Small intestine (tissue), 7 donors: ENCODE measurements at regions not wholly inside any gene's neighbourhood (a gene's known extent, or its start where the extent isn't known, plus 50 kb on each side); places are given as distances from the start of the nearest gene placed in this dataset.

Experiments
- DNase-seq, 2 donors: peaks; one replicate each; pipeline versions ENCODE4 v3.0.0 to v3.0.0-alpha.2; 2013
- FAIRE-seq: peaks from 2 replicates; lab custom pipeline; 2012; peaks lifted over from hg19 to GRCh38; lab: Jason Lieb, UNC
- H3K27ac ChIP-seq, 3 donors: one replicate each; pipeline ENCODE4 v1.5.1; 2013; ENCODE audit warnings: low read length in 2 of 3, mild to moderate bottlenecking in 2 of 3, control low read depth in 1 of 3, inconsistent platforms in 1 of 3, low read depth in 1 of 3, moderate library complexity in 1 of 3
- H3K27me3 ChIP-seq, 3 donors: one replicate each; pipeline ENCODE4 v1.6.1; 2013; ENCODE audit warnings: low read length in 3 of 3, inconsistent platforms in 1 of 3; ENCODE audit not compliant: control insufficient read depth in 3 of 3, insufficient read depth in 3 of 3
- H3K36me3 ChIP-seq, 3 donors: one replicate each; pipeline ENCODE4 v1.6.1; 2013; ENCODE audit warnings: low read length in 3 of 3, inconsistent platforms in 1 of 3, low read depth in 1 of 3, mild to moderate bottlenecking in 1 of 3, moderate library complexity in 1 of 3; ENCODE audit not compliant: control insufficient read depth in 3 of 3, insufficient read depth in 2 of 3
- H3K4me1 ChIP-seq, 3 donors: one replicate each; pipeline ENCODE4 v1.6.1; 2013; ENCODE audit warnings: low read length in 2 of 3, inconsistent platforms in 1 of 3, low read depth in 1 of 3, mild to moderate bottlenecking in 1 of 3, moderate library complexity in 1 of 3; ENCODE audit not compliant: control insufficient read depth in 3 of 3, insufficient read depth in 2 of 3
- H3K4me3 ChIP-seq, 3 donors: one replicate each; pipeline ENCODE4 v1.5.1; 2013; ENCODE audit warnings: low read length in 3 of 3, control low read depth in 1 of 3, inconsistent platforms in 1 of 3, low read depth in 1 of 3, mild to moderate bottlenecking in 1 of 3, moderate library complexity in 1 of 3
- H3K9me3 ChIP-seq, 2 donors: one replicate each; pipeline ENCODE4 v1.6.1; 2013; ENCODE audit warnings: low read depth in 1 of 2, low read length in 1 of 2; ENCODE audit not compliant: control insufficient read depth in 2 of 2, insufficient read depth in 1 of 2
- WGBS, 3 donors: extraction: QIAGEN DNeasy Blood & Tissue Kit; methylation state at CpG; one replicate each; pipeline ENCODE4 v1.1.7; 2013; 5-methylcytosine and 5-hydroxymethylcytosine counted together
- donor health status: healthy with polysubstance abuse.
- donor health status: control.
- donor health status: control.
- donor health status: Bipolar disorder and iron deficiency.
- donor health status: healthy.

DNA sequence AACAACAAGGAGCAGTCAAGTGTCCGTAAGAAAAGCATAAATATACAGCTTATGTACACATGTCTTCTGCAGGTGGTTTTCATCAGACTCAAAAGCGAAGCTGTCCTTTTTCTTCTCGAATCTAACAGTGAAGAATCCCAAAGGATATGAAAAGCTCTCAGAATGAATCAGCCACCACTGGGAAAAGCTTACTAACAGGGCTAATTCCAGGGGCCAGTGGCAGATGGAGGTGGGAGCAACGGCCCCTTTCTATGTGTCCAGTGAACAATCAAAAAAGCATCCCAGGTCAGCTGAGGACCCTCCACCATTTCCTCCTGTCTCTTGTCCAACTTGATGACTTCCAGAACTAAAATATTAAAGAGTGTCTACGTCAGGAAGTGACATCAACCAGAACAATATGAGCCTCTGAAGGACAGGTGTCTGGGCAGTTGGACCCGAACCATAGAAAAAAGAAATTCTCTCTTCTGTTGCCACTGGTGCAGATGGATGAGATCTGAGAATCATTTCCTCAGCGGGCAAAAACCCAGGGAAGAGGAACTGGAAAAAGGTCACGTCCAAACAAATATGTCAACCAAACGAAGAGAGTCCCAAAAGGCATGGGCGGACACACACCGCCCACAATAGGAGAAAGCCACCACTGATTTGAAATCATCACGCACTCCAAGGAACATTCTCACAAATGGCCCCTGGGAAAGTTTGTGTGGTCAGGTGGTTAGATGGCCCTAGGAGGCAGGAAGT, 70.4 kb upstream of the TIAM1 start:
- Histone ChIP-seq H3K36me3 (no peaks in the 10 kb centered on the region), H3K4me1 (no peaks in the 10 kb centered on the region), H3K27me3 (no peaks in the 10 kb centered on the region), H3K4me3 (no peak overlapping the region), H3K9me3 (no peaks in the 10 kb centered on the region), H3K27ac (no peak overlapping the region)
- no peak for FAIRE-seq
- no peak for DNase-seq
- 82 to 89% (median 83%) methylated on average over 12 of the region's 12 CpGs for WGBS, 3 donors

DNA sequence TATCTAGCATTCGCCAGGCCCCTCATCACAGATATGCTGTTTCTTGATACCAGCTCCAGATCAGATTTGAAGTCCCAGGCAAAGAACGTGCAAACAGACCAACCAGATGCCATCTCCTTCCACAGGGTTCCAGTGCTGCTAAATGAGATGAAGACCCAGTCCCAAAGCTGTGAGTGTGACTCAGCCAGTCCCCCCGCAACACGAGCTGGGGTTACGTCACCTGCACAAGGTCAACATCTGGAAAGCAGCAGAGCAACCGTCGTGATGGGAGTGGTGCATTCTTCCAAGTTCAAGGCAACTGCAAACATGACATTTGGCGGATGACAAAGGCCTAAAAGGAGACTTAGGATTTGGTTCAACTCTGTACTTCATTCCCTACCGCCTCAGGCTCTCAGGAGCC, 69.6 kb upstream of the TIAM1 start:
- H3K27me3 ChIP-seq, result no peaks in the 10 kb centered on the region
- no peaks in the 10 kb centered on the region for H3K36me3 ChIP-seq
- no peak overlapping the region for H3K27ac ChIP-seq
- H3K9me3 ChIP-seq, result no peaks in the 10 kb centered on the region
- FAIRE-seq (no peak), DNase-seq (no peak)
- no peaks in the 10 kb centered on the region for H3K4me1 ChIP-seq
- H3K4me3 ChIP-seq, result no peak overlapping the region
- WGBS, 3 donors, result 74 to 80% (median 79%) methylated on average over 9 of the region's 9 CpGs

DNA sequence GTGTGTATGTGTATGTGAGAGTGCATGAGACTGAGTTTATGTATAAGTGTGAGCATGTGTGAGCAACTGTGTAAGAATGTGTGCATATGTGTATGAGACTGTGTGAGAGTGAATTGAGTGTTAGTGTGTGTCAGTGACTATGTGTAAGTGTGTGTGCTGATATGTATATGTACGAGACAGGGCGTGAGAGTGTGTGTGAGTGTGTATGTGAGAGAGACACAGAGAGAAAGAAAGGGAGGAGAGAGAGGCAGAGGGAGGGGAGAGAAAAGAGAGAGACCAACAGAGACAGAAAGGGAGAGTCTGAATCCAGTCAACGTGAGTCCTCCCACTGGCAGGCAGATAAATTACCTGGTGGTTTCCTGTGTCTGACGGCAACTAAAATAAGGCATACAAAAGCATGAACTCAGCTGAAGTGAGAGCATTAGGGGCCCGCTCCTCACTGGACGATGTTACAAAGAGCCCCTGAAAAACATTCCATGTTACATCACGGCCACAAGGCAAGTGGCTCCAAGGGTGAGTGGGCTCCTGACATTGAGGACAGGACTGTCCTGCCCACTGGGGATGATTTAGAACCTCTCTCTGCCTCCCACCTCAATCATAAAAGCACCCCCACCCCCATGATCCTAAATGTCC, 66.6 kb upstream of the TIAM1 start:
- Histone ChIP-seq H3K27ac (no peak overlapping the region), H3K4me1 (no peaks in the 10 kb centered on the region), H3K27me3 (no peaks in the 10 kb centered on the region), H3K9me3 (no peaks in the 10 kb centered on the region), H3K4me3 (no peak overlapping the region), H3K36me3 (no peaks in the 10 kb centered on the region)
- WGBS, 3 donors, result 58 to 70% (median 58%) methylated on average over 7 of the region's 7 CpGs
- DNase-seq (no peak), FAIRE-seq (no peak)

DNA sequence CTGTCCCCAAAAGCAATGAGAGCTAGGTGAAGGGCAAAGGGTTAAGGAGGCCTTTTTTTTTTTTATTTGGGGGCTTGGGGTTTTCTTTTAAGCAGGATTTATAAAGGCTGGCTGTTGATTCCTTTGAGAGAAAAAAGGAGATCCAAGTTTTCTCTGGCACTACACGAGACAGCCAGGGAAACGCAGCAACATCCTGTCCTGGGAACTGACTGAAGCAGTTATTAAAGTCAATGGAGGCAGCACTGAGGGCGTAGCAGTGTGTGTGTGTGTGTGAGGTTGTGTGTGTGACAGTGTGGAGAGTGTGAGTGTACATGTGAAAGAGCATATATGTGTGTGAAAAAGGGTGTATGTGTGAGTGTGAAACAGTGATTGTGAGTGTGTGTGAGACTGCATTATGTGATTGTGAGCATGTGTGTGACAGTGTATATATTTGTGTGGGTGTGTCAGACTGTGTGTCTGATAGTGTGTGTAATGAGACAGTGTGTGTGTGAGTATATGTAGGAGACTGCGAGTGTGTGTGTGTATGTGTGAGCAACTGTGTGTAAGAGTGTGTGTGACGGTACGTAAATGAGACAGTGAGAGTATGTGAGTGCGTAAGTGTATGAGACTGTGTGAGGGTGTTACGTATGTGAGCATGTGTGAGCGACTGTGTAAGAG, 65.9 kb upstream of the TIAM1 start:
- WGBS, 3 donors, result 77 to 88% (median 87%) methylated on average over 9 of the region's 9 CpGs
- Histone ChIP-seq H3K36me3 (no peaks in the 10 kb centered on the region), H3K27ac (no peak overlapping the region), H3K9me3 (no peaks in the 10 kb centered on the region), H3K4me3 (no peak overlapping the region), H3K4me1 (no peaks in the 10 kb centered on the region), H3K27me3 (no peaks in the 10 kb centered on the region)
- DNase-seq (no peak), FAIRE-seq (no peak)

DNA sequence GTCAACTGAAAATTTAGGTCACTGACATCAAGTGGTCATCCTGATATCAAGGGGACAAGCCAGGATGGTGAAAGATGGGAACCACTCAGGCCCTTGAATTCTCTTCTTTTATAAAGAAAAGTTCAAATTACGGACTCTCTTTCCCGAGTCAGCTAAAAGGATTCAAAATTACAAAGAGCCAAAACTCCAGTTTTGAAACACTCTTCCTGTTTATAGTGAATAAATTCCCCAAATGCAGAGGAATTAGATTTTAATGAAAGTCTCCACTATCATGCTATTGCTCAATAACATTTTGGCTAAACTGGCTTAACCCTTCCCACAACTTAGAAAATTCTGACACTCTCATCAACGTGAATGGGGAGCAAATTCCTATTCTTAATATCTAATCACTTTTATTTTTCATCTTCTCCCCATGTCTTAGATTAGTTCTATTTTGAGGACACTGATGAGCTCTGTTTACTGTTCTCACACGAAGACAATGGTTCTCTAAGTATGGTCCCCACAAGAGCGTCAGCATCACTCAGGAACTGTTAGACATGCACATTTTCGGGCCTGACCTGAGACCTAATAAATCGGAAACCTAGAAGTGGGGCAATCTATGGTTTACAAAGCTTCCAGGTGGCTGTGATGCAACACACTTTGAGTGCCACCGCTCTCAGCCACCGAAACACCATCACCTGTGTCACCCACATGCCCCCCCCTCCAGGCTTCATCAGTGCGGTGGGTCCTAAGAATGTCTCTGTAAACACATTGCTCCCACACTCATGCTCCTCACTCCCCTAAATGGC, 64.4 kb upstream of the TIAM1 start:
- Histone ChIP-seq H3K9me3 (no peaks in the 10 kb centered on the region), H3K4me3 (no peak overlapping the region), H3K36me3 (no peaks in the 10 kb centered on the region), H3K4me1 (no peaks in the 10 kb centered on the region), H3K27ac (no peak overlapping the region), H3K27me3 (no peaks in the 10 kb centered on the region)
- DNase-seq (no peak), FAIRE-seq (no peak)
- 65 to 85% (median 83%) methylated on average over 10 of the region's 10 CpGs for WGBS, 3 donors

DNA sequence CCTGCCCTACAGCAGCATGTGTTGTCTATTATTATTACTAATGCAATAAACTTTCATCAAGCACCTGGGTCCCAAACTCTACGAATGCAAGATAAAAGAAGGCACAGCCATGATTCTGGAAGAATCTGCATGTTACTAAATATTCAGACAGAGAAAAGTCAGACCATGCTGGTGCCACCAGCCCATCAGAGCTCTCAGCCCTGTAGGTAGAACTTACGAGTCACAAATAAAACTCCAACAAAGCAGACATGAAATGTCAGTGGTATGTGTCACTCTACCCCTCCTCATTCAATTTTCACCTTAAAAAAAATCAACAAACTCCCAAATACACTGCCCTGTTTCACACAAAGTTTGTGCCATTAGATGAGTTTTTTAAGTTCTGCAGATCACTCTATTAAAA, 62.4 kb upstream of the TIAM1 start:
- Histone ChIP-seq H3K9me3 (no peaks in the 10 kb centered on the region), H3K4me3 (no peak overlapping the region), H3K27me3 (no peaks in the 10 kb centered on the region), H3K4me1 (no peaks in the 10 kb centered on the region), H3K36me3 (no peaks in the 10 kb centered on the region), H3K27ac (no peak overlapping the region)
- no peak for DNase-seq
- FAIRE-seq, result no peak
- 50 to 83% (median 74%) methylated on average over 2 of the region's 2 CpGs for WGBS, 3 donors

DNA sequence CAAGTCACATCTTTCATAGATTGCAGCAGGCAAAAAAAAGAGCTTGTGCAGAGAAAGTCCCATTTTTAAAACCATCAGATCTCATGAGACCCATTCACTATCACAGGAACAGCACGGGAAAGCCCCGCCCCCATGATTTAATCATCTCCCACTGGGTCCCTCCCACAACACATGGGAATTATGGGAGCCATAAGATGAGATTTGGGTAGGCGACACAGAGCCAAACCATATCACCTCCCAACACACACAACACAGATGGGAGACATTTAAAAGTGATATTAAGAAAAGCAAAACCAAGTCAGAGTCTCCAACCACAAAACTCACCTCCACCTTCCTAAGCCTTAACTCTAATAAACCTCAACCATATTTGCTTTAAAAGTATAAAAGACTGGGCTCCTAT, 61.5 kb upstream of the TIAM1 start:
- WGBS, 3 donors, result 48 to 67% (median 65%) methylated on average over 3 of the region's 3 CpGs
- no peaks in the 10 kb centered on the region for H3K27me3 ChIP-seq
- no peak for DNase-seq

DNA sequence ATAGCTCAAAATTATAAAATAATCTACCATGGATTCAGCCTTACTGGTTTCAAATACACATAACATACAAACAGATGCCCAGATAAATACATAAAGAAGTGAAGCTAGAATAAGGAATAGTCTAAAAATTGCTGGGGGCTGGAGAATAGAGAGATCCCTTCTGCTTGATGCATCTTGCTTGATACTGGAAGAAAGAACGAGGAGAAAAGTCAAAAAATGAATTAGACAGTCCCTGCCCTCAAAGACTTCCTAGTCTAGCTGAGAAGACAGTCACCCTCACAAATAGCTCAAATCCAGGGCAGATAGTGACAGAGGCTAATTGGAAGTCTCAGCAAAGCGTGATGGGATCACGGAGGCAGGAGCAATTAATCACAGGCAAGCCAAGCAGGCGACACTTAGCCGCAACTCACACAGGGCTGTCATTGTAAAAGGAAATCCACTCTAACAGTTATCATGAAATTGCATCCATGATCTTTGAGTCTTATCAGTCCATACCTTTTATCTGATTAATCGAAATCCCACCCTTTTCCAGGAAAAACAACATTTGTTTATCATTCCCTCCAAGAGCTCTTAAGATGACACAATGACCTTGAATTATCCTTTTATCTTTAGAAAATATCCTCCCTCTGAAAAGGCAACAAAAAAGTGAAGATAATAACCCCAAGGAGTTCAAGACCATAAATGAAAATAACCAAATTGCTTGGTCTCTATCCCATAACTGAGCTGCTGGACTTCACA, 59.7 kb upstream of the TIAM1 start:
- H3K27ac ChIP-seq, result no peak overlapping the region
- H3K4me1 ChIP-seq, result no peaks in the 10 kb centered on the region
- no peaks in the 10 kb centered on the region for H3K9me3 ChIP-seq
- H3K36me3 ChIP-seq, result no peaks in the 10 kb centered on the region
- H3K27me3 ChIP-seq, result no peaks in the 10 kb centered on the region
- DNase-seq (no peak), FAIRE-seq (no peak)
- no peak overlapping the region for H3K4me3 ChIP-seq
- 36 to 65% (median 64%) methylated on average over 6 of the region's 6 CpGs for WGBS, 3 donors

More for the DNA sequence above, 61.5 kb upstream of the TIAM1 start:
- no peak overlapping the region for H3K4me3 ChIP-seq
- no peaks in the 10 kb centered on the region for H3K4me1 ChIP-seq
- no peaks in the 10 kb centered on the region for H3K36me3 ChIP-seq
- H3K27ac ChIP-seq, result no peak overlapping the region
- no peak for FAIRE-seq
- H3K9me3 ChIP-seq, result no peaks in the 10 kb centered on the region
